ENCODE measurements at regions not wholly inside any gene's neighbourhood (a gene's known extent, or its start where the extent isn't known, plus 50 kb on each side); places are given as distances from the start of the nearest gene placed in this dataset.
"Not testable (repeated sequence)": the region's sequence is repeated elsewhere in the genome, so short reads cannot be mapped to it uniquely, and the experiment has no call there.

GRCh38 chr4:158966091-158966490 is 136.8 kb upstream of the RAPGEF2 start:
- Histone ChIP-seq H3K27me3 (ENCODE audit: control insufficient read depth, insufficient read depth, low read length) (no peaks in the 10 kb centered on the region), H3K36me3 (ENCODE audit: control insufficient read depth, insufficient read depth, low read length) (no peaks in the 10 kb centered on the region), H3K4me3 (ENCODE audit: low read depth, low read length) (no peak overlapping the region)
- DNase-seq (ENCODE audit: low read depth), result no peak
- no peak for TF ChIP-seq CTCF (IDR thresholded peaks at IDR 0.05; ENCODE audit: insufficient read depth, low read length, poor library complexity, severe bottlenecking)

- Histone ChIP-seq H3K36me3 (ENCODE audit: control insufficient read depth, insufficient read depth, low read length) (no peaks in the 10 kb centered on the region), H3K27me3 (ENCODE audit: control insufficient read depth, insufficient read depth, low read length) (no peaks in the 10 kb centered on the region), H3K4me3 (ENCODE audit: low read depth, low read length) (no peak overlapping the region)
- no peak for DNase-seq (ENCODE audit: low read depth)
- no peak for TF ChIP-seq CTCF (IDR thresholded peaks at IDR 0.05; ENCODE audit: insufficient read depth, low read length, poor library complexity, severe bottlenecking)
These were observed 133.9 kb upstream of the RAPGEF2 start for GRCh38 chr4:158968961-158969360.

GRCh38 chr4:158970812-158971211 is 132.1 kb upstream of the RAPGEF2 start:
- no peaks in the 10 kb centered on the region for H3K27me3 ChIP-seq (ENCODE audit: control insufficient read depth, insufficient read depth, low read length)
- no peak for TF ChIP-seq CTCF (IDR thresholded peaks at IDR 0.05; ENCODE audit: insufficient read depth, low read length, poor library complexity, severe bottlenecking)
- H3K36me3 ChIP-seq (ENCODE audit: control insufficient read depth, insufficient read depth, low read length), result no peaks in the 10 kb centered on the region
- no peak overlapping the region for H3K4me3 ChIP-seq (ENCODE audit: low read depth, low read length)
- no peak for DNase-seq (ENCODE audit: low read depth)

- not testable (repeated sequence) for H3K27me3 ChIP-seq (ENCODE audit: control insufficient read depth, insufficient read depth, low read length); H3K36me3 ChIP-seq (ENCODE audit: control insufficient read depth, insufficient read depth, low read length); H3K4me3 ChIP-seq (ENCODE audit: low read depth, low read length); DNase-seq (ENCODE audit: low read depth)
These were observed 128.4 kb upstream of the RAPGEF2 start for GRCh38 chr4:158974438-158974837.

- H3K36me3 ChIP-seq (ENCODE audit: control insufficient read depth, insufficient read depth, low read length); H3K27me3 ChIP-seq (ENCODE audit: control insufficient read depth, insufficient read depth, low read length); H3K4me3 ChIP-seq (ENCODE audit: low read depth, low read length); DNase-seq (ENCODE audit: low read depth): not testable (repeated sequence)
These were observed 122.2 kb upstream of the RAPGEF2 start for GRCh38 chr4:158980711-158981110.

- Histone ChIP-seq H3K27me3 (ENCODE audit: control insufficient read depth, insufficient read depth, low read length) (no peaks in the 10 kb centered on the region), H3K36me3 (ENCODE audit: control insufficient read depth, insufficient read depth, low read length) (no peaks in the 10 kb centered on the region), H3K4me3 (ENCODE audit: low read depth, low read length) (no peak overlapping the region)
- DNase-seq (ENCODE audit: low read depth), result no peak
- no peak for TF ChIP-seq CTCF (IDR thresholded peaks at IDR 0.05; ENCODE audit: insufficient read depth, low read length, poor library complexity, severe bottlenecking)
These were observed 111.2 kb upstream of the RAPGEF2 start for GRCh38 chr4:158991534-158992155.

GRCh38 chr4:158993891-158994290 is 109.0 kb upstream of the RAPGEF2 start:
- no peak for DNase-seq (ENCODE audit: low read depth)

More at GRCh38 chr4:158993891-158994290, 109.0 kb upstream of the RAPGEF2 start:
- Histone ChIP-seq H3K4me3 (ENCODE audit: low read depth, low read length) (no peak overlapping the region), H3K36me3 (ENCODE audit: control insufficient read depth, insufficient read depth, low read length) (no peaks in the 10 kb centered on the region), H3K27me3 (ENCODE audit: control insufficient read depth, insufficient read depth, low read length) (no peaks in the 10 kb centered on the region)
- no peak for TF ChIP-seq CTCF (IDR thresholded peaks at IDR 0.05; ENCODE audit: insufficient read depth, low read length, poor library complexity, severe bottlenecking)

All from kidney epithelial cell (primary cell).